GM19463 (cell line): ENCODE measurements at regions not wholly inside any gene's neighbourhood (a gene's known extent, or its start where the extent isn't known, plus 50 kb on each side); places are given as distances from the start of the nearest gene placed in this dataset.
"Not testable (repeated sequence)": the region's sequence is repeated elsewhere in the genome, so short reads cannot be mapped to it uniquely, and the experiment has no call there.

Experiments used
- ATAC-seq: cut with Tn5 transposase; IDR thresholded peaks from one replicate; pipeline ENCODE4 v1.9.1; 2021; ENCODE audit warnings: mild to moderate bottlenecking, moderate library complexity; ENCODE audit not compliant: unreplicated experiment

GRCh38 chr5:124203303-124203702 is 543.1 kb downstream of the ZNF608 start:
- ATAC-seq, result no peak

DNA sequence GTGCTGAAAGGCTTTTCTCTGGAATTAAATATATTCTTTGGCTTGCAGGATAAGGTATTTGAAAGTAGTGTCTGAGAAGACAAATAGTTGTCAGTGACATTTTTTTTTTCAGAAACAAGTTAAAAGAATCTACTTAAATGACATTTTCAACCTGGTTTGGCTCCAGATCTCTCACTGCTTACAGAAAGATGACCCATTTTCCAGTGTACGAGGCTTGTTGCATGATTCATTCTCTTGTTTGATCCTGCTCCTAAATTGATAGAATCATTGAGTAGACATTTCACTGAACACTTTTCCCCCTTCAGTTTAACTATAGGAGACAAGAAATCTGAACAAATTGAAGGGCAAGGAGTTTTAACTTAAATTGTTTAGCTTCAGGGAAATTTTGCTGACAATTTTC is 546.1 kb downstream of the ZNF608 start:
- ATAC-seq, result no peak

DNA sequence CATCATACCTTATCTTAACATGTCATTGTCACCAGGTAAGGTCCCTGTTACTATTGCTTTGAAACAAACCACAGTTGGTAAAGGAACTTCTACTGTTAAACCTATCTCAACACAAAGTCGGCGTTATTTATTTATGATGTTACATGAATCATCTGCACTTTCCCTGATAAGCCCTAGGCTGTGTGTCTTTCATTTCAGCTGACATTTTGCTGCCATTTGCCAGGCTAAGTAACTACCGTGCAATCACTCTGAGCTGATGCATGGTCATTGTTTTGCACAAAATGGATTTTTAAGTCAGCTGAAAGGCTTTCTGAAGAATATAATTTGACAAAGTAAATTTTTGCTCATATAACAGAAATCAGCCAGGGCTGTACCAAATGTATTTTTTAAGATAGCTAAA is 546.5 kb downstream of the ZNF608 start:
- ATAC-seq, result no peak

GRCh38 chr5:124195411-124195810 is 551.0 kb downstream of the ZNF608 start:
- no peak for ATAC-seq

DNA sequence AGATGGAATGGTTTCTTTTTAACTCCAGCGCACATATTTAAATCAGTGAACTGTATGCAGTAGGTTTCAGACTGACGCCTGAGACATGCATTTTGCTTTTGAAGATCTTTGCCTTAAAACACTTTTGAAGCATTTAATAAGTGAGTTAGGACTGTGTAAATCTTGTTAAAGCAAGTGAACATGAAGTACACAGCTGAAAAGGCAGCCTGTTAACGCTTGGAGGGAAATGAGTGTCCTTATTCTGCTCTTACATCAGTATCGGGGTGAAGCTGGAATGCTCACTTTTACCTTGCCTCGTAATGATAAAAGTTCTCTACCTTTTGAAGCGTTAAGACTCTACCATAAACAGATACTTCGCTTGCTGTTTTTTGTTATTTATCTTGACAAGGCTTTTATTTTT is 552.2 kb downstream of the ZNF608 start:
- no peak for ATAC-seq

- no peak for ATAC-seq
Observed at GRCh38 chr5:124193371-124193789, 553.1 kb downstream of the ZNF608 start.

DNA sequence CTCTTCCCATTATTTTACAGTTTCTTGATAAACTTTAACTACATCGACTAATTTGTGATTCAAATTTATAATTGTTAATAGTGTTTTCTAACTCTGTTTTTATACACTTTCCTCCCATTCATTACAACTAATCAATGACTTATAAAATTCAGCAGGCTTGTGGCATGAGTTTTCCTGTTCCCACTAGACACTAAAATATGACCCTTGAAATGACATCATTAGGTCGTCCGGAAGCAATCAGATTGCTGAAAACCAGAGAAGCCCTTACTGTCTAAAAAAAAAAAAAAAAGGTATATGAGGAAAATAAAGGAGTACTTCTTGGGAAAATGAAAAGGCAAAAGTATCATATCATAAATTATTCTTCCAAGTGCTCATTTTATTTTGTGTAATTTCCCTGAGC is 553.7 kb downstream of the ZNF608 start:
- ATAC-seq, result no peak

GRCh38 chr5:124185716-124186115 is 560.7 kb downstream of the ZNF608 start:
- ATAC-seq, result no peak

- ATAC-seq, result no peak
Observed at GRCh38 chr5:124182133-124182532, 564.3 kb downstream of the ZNF608 start.

GRCh38 chr5:124180875-124181461 is 565.5 kb downstream of the ZNF608 start:
- no peak for ATAC-seq

DNA sequence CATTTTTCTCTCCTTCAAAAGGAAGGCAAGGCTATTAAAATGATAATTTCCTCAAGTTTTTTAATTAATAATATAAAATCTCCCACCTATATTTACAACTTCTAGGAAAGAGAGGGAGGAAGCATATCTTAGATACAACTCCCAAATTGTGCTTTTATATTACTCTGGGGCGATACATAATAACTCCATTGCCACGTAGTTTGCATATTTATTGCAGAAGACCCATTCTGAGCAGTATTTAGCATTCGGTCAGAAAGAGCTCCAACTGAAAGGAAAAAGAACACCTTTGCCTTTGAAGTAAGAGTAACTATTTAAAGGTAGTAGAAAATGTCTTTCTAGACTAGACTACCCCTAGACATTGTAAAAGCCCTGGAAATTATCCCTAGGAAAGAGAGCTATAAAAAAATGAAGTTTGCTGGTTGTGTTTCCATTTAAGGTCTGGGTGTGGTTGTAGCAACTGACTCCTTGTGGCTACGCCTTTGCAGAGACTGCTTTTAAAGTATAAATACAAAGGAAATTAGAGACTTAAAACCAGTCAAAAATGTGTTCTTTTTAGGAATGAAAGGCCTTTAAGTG is 566.1 kb downstream of the ZNF608 start:
- ATAC-seq, result no peak

DNA sequence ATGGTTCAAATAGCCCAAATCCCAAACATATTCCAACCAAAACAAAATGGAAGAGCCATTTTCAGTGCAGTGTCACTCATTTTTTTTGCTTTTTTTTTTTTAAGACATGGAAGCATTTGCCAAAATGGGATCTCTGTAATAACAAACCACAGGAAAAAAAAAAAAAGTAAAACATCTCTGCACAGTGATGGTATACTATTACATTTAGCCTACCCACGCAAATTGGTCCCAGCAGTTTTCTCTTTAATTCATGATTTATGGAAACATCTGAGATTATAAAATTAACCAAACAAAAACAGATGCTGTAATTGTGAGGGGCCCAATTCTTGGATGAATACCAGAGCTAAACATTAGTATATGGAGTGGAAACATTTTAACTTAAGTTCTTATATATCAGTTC is 566.6 kb downstream of the ZNF608 start:
- no peak for ATAC-seq

DNA sequence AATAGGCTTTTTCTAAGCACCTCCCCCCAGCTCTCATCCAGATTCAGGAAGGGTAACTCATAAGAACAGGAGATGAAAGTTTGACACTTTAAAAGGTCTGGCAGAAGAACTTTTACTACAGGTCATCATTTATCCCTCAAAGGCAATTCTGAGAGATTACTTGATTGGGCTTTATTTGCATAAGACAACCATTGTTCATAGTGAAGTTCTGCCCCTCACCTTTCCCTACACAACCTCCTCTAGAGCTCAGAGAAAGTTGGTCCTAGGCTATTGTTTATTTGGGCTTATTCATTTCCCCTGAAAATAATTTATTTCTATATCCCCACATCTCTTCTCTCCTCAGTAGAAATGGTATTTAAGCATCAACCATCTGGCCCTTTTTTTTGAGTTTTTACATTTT is 568.4 kb downstream of the ZNF608 start:
- ATAC-seq, result no peak

GRCh38 chr5:124176692-124177091 is 569.7 kb downstream of the ZNF608 start:
- ATAC-seq, result no peak

GRCh38 chr5:124173386-124173785 is 573.1 kb downstream of the ZNF608 start:
- no peak for ATAC-seq

- ATAC-seq, result no peak
Observed at GRCh38 chr5:124172389-124173003, 573.9 kb downstream of the ZNF608 start.

- ATAC-seq, result not testable (repeated sequence)
Observed at GRCh38 chr5:124168093-124168492, 578.3 kb downstream of the ZNF608 start.

DNA sequence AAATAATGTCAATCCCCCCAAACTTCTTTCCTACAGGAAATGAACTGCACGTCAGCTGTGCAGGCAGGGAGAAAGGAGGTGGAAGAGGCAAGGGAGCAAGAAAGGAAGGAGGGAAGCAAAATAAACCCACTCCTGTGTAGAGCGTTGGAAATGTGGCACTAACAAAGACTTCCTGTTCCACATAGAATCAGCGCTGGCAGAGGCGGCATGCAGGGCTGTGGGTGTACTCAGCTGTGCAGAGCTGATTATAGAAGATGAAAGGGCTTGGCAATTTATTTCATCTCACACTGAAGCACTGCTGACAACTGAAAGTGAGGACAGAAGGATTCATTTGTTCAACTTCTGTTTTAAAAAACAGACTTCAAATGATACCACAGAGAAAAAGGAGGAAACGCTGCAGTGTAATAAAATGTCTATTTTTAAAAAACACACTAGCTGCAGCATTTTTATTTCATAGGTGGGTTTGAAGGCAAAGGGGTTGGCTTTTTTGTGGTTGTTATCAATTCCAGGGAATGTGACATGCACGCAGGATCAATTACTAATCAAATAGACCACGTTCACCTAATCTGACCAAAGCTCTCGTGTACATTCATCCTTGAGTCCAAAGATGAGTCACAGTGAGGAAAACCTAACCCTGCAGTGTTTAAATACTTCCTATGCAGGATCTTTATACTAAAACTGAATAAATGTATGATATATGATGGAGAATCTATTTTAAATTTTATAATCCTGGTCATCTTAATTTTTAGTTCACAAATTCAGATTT is 583.5 kb downstream of the ZNF608 start:
- ATAC-seq, result no peak

GRCh38 chr5:124161266-124161665 is 585.2 kb downstream of the ZNF608 start:
- no peak for ATAC-seq

DNA sequence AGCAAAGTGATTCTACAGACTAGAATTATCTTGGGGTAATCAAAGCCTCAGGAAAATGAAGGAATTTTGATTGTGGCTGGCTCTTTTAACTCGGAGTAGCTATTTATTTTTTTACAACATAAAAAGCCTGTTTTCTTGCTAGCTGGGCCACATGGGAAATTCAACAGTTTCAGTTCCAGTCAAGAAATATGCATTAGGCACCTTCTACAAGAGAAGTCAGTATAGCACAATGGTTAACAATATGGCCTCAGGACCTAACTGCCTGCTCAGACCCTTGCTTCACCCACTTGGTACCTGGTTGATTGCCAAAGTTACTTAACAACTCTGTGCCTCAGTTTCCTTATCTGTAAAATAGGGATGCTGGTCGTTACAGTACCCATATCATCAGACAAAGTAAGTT is 586.2 kb downstream of the ZNF608 start:
- ATAC-seq, result no peak

DNA sequence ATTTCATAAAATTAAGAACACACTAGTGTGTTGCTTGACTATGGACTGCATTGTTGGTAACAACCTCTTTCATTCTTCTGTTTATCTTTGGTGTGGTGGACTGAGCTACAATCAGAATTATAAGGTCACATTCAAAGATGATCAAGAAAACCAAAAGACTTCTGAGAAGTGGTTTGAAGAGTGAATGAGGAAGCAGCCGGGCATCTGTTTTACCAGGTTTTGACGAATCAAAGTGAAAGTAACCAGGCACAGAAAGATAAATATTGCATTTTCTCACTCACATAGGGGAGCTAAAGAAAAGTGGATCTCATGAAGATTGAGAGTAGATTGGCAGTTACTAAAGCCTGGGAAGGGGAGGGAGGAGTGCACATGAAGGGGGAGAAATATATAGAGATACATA is 589.1 kb downstream of the ZNF608 start:
- no peak for ATAC-seq

DNA sequence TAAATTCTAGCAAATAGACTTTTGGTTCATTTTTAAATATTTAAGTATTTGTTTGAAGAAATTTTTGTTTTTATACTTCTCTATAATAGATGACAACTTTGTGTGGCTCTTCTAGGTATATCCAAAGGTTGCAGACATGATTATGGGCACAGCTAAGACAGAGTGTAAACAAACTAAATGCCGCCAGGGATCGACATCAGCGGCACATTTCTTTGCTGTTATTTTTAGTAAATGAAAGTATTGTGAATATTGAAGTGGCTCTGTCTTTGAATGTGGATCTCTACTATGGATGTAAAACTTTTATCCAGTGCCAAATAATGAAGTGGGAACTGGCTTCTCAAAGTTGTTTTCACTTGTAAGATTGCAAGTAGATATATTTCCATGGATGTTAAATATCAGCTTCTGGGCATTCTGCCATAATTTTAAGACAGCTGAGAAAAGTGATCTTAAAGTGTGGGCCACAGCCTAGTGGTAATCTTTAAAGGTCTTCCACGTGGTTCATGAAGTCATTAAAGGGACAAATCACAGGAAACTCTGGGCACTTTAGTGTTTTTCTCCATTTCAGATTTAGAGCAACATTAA is 589.9 kb downstream of the ZNF608 start:
- ATAC-seq, result no peak
